Testis (tissue), 2 donors: ENCODE measurements at regions not wholly inside any gene's neighbourhood (a gene's known extent, or its start where the extent isn't known, plus 50 kb on each side); places are given as distances from the start of the nearest gene placed in this dataset.

Experiments
- DNase-seq: peaks from one replicate; pipeline ENCODE4 v3.0.0-alpha.2; 2019
- H3K27ac ChIP-seq, 2 donors: fragments of 200-600 bp; sonication (generic); one replicate each; pipeline ENCODE4 v1.5.1; 2019
- H3K27me3 ChIP-seq: fragments of 200-600 bp; sonication (generic); one replicate; pipeline ENCODE4 v1.5.1; 2019
- H3K36me3 ChIP-seq: fragments of 200-600 bp; sonication (generic); one replicate; pipeline ENCODE4 v1.5.1; 2017; ENCODE audit warnings: low read depth; ENCODE audit errors: missing control alignments
- H3K4me1 ChIP-seq: fragments of 200-600 bp; sonication (generic); one replicate; pipeline ENCODE4 v1.5.1; 2019
- H3K4me3 ChIP-seq, 2 donors: fragments of 200-600 bp; sonication (generic); one replicate each; pipeline ENCODE4 v1.5.1; 2017 to 2019
- H3K9me3 ChIP-seq: fragments of 200-600 bp; sonication (generic); one replicate; pipeline ENCODE4 v1.5.1; 2017
- CTCF ChIP-seq, 3 experiments: fragments of 450-650 bp in 2 of 3; fragments of 200-600 bp in 1 of 3; sonication (generic) in 1 of 3; IDR thresholded peaks; one replicate each; pipeline ENCODE4 v1.5.1; 2016 to 2019; ENCODE audit warnings: antibody characterized with exemption in 3 of 3, mild to moderate bottlenecking in 2 of 3, moderate library complexity in 1 of 3
- POLR2A ChIP-seq: fragments of 450-650 bp; IDR thresholded peaks from one replicate; pipeline ENCODE4 v1.6.1; 2017; ENCODE audit warnings: antibody characterized with exemption, mild to moderate bottlenecking, moderate library complexity
- WGBS, 2 donors: methylation state at CpG; one replicate each; pipeline ENCODE4 v1.1.5; 2018; 5-methylcytosine and 5-hydroxymethylcytosine counted together
- intact Hi-C: fragments of 100-400 bp; cut with DNase I; formaldehyde crosslinking; loops from one replicate; pipeline ENCODE4 v1.15.1; 2023; ENCODE audit warnings: low total_unique reads

GRCh38 chr1:217017165-217017564 is 293.9 kb upstream of the ESRRG start:
- no peak overlapping the region for H3K27ac ChIP-seq
- no peak for DNase-seq
- TF ChIP-seq POLR2A: no peak
- no peak for TF ChIP-seq CTCF (IDR thresholded peaks at IDR 0.05)
- no peak overlapping the region for H3K4me3 ChIP-seq
- intact Hi-C loops: no loop called here
- no peaks in the 10 kb centered on the region for H3K9me3 ChIP-seq
- no peaks in the 10 kb centered on the region for H3K27me3 ChIP-seq
- H3K4me1 ChIP-seq: no peaks in the 10 kb centered on the region
- no peaks in the 10 kb centered on the region for H3K36me3 ChIP-seq

- TF ChIP-seq POLR2A (no peak), CTCF (IDR thresholded peaks at IDR 0.05) (no peak)
- Histone ChIP-seq H3K27ac (no peak overlapping the region), H3K4me3 (no peak overlapping the region), H3K9me3 (no peaks in the 10 kb centered on the region), H3K36me3 (no peaks in the 10 kb centered on the region), H3K27me3 (no peaks in the 10 kb centered on the region), H3K4me1 (no peaks in the 10 kb centered on the region)
- DNase-seq: no peak
- intact Hi-C loops: no loop called here
These were observed 290.8 kb upstream of the ESRRG start for GRCh38 chr1:217014066-217014465.

- TF ChIP-seq CTCF (IDR thresholded peaks at IDR 0.05): no peak
- no peak for TF ChIP-seq POLR2A
- intact Hi-C loops: no loop called here
- no peak for DNase-seq
- H3K9me3 ChIP-seq: no peaks in the 10 kb centered on the region
- H3K4me1 ChIP-seq: no peaks in the 10 kb centered on the region
- no peak overlapping the region for H3K4me3 ChIP-seq
- H3K36me3 ChIP-seq: no peaks in the 10 kb centered on the region
- no peaks in the 10 kb centered on the region for H3K27me3 ChIP-seq
- H3K27ac ChIP-seq: no peak overlapping the region
These were observed 289.4 kb upstream of the ESRRG start for GRCh38 chr1:217012659-217013058.

GRCh38 chr1:217011097-217011496 is 287.9 kb upstream of the ESRRG start:
- no peaks in the 10 kb centered on the region for H3K27me3 ChIP-seq
- no peaks in the 10 kb centered on the region for H3K36me3 ChIP-seq
- intact Hi-C loops: no loop called here
- TF ChIP-seq CTCF (IDR thresholded peaks at IDR 0.05) (no peak), POLR2A (no peak)
- H3K27ac ChIP-seq: no peak overlapping the region
- H3K4me3 ChIP-seq: no peak overlapping the region
- no peaks in the 10 kb centered on the region for H3K9me3 ChIP-seq
- WGBS, 2 donors: 95 to 100% methylated on average over 1 of the region's 1 CpG
- no peak for DNase-seq
- H3K4me1 ChIP-seq: no peaks in the 10 kb centered on the region

GRCh38 chr1:217010253-217010652 is 287.0 kb upstream of the ESRRG start:
- 84 to 86% methylated on average over 2 of the region's 2 CpGs for WGBS, 2 donors
- no peak for TF ChIP-seq POLR2A
- no peak for TF ChIP-seq CTCF (IDR thresholded peaks at IDR 0.05)
- no peaks in the 10 kb centered on the region for H3K27me3 ChIP-seq
- H3K36me3 ChIP-seq: no peaks in the 10 kb centered on the region
- H3K27ac ChIP-seq: no peak overlapping the region
- no peak overlapping the region for H3K4me3 ChIP-seq
- DNase-seq: no peak
- intact Hi-C loops: no loop called here
- H3K9me3 ChIP-seq: no peaks in the 10 kb centered on the region
- no peaks in the 10 kb centered on the region for H3K4me1 ChIP-seq
